SW 1271 (cell line): ENCODE measurements at regions not wholly inside any gene's neighbourhood (a gene's known extent, or its start where the extent isn't known, plus 50 kb on each side); places are given as distances from the start of the nearest gene placed in this dataset.

Source experiments
- DNase-seq, 2 experiments: peaks; one replicate each; lab custom pipeline; 2025; lab: John Stamatoyannopoulos, UW

DNA sequence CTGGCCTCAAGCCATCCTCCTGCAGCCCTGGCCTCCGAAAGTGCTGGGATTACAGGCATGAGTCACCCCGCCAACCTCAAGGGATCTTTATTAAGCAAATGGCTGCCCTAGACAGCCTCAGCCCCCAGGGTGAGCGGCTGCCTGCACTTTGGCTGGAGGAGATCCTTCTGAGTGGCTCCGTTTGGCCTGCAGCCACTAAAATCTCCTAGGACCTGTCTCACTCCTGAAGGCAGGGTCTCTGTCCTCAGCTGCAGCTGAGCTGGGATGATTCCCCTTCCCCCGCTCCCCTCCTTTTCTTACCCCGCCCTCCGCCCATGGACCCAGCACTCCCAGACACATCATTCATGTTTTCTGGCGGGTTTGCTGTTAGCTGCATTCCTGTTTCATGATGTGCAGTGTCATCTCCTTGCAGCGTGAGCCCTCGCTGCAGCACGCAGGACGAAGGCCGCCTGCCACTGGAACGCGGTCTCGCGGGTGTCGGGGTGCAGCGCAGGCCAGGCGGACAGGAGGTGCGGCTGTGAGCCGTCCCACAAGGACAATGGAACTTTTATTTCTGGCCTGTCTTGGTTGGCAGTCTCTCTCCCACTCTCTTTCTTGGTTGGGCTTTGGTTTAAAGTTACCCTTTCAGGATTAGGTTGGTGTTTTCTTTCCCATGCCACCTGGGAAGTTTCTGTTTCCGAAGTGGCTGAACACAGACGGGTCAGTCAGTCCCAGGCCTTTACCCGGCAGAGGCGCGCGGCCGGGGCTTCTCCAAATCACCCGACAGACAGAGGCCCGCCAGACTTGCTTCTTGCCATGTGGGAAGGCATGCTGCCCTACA, 137.1 kb downstream of the FOXD1 start:
- DNase-seq: no peak

DNA sequence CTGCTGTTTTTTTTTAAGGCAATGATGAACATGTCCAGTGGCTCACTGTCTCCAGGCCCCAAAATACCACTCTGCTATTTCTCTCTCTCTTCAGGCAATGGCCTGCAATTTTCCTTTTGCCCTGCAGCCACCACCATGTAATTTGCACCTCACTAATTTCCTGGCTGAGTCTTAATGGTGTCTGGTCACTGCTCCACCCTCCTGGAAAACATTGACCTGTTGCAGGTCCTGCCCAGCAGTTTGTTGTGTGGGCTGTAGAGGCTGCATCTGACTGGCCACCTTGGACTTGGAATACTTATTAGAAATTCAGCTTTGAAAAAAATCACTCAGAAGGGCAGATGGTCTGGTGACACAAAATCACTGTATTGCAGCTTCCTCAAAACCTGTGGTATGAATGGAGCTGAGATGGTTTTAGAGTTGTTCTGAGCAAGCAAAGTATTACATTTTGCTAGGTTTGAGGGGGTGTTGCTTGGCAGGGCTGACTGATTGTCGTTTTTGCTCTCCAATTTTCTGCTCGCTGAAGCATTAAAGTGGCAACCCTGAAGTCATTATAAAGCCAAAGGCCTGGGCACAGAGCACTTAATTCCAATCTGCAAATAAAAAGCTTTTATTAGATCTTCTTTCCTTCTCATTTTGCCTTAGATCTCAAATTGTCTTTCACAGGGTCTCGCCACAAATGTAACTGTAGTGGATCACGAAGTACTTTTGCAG, 134.8 kb downstream of the TMEM174 start:
- DNase-seq: no peak

DNA sequence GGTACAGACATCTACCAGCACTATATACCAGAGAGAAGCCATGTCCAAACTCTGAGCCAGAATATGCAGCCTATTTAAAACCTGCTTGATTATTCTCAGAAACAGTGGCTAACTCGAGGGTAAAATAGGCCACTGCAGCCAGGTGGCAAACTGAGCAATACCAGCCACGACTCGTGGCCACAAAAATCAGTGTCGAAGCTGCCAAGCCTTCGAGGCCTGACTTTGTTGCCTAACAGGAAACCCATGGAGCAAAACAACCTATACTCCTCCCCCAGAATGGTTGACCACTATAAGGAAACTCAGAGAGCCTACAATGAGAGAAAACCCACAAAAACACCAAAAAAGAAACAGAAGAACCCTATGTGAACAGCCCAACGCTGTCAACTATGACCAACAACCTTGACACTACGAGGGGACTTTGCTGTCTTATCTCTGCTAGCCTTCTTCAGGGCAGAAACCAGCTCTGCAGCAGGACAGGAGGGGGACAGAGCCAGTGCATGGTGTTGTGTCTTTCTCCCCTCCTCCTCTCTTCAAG, 133.8 kb downstream of the TMEM174 start:
- DNase-seq: no peak

DNA sequence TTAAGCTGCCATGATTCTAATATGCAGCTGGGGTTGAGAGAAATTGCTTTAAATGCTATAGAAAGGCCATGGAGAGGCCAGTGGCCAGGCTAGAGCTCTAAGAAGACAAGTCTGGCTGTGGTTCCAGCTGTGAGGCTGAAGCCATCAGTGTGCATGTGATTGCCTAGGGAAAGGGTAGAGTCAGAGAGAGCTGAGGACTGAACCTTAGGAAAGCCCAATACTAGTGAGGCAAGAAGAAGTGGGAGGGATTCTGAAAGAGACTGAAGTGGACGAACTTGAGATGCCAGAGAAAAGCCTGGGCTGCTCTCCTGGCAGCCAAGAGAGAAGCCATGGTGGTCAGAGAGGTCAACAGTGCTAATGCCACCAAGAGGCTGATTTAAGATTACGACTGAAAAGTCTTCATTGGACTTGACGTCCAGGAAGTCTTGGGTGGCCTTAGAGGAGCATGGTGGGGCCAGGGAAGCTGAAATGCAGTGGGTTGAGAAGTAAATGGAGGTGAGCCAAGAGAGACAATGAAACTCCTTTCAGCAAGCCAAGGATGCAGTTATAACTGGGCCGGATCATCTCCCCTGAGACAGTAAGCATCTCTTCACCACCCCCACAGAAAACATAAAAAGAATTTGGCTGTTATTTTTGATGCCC, 133.2 kb downstream of the TMEM174 start:
- DNase-seq: no peak

DNA sequence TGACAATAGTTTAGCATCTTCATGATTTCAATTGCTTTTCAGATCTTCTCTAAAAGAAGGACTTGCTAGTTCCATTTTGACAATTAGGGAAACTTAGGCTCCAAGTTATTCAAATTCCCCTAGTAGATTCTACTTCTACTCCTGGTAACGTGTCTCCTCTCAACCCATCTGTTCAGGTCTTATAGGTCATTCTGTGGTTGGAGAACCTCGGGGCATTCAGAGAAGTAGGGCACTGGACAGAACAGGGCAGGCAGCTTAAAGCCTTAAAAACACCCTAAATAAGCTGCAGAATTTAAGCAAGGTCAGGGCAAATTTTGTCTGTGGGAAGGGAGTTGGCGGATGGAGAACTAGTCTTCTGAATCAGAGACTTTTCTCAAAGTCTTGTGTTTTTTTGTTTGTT, 132.4 kb downstream of the TMEM174 start:
- no peak for DNase-seq

DNA sequence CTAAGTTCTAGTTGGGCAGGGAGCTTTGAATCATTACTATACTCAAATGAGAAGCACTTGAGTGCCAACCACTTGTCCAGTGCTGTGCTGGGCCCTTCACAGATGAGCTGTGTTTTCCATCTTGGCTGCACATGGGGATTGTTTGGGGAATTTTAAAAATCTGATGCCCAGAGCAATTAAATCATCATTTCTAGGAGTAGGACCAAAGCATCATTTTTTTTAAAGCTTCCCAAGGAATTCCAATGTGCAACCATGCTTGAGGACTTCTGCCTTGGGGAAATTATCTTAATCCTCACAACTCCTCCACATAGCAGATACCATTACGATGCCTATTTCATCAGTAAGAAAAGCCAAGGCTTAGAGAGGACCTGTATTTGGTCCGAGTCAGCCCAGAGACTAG, 131.4 kb downstream of the TMEM174 start:
- DNase-seq: no peak

DNA sequence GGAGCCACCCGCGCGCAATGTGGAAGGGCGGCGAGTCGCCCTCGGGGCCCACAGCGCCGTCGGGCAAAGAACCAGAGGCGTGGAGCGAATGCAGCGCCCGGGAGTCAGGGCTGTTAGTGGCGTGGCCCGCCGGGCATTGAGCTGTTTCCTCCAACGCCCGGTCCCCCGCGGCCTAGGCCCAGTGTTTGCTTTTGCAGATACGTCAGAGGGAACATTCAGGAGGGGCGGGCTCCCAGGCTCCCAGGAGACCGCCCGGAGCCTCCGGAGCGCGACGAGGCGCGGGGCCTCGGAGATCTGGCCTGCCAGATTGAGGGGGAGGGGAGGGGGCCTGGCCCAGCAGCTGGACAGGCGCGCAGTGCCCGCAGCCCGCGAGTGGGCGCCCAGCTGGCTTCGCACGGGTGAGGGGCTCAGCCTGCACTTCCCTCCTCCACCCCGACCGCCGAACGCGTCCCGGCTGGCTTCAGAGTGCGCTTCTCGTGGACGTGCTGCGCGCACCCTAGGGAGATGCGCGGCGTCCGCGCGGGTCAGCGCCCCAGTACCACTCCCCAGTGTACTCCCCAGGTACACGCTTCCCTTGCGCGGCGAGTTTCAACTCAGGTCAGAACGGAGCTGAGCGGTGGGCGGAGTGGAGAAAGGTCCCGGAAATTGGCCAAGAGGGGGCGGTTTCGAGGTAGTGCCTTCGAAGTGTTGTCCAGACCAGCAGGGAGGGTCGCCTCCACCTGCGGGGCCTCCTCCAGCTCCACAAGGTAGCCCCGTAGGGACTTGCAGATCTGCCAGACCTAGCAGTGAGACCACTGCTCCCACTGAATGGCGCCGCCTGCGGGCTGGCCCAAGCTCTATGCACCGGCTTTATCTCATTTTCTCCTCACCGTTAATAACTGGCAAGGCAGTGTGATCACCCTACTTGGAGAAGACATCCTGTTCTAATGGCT, 130.4 kb downstream of the TMEM174 start:
- no peak for DNase-seq

DNA sequence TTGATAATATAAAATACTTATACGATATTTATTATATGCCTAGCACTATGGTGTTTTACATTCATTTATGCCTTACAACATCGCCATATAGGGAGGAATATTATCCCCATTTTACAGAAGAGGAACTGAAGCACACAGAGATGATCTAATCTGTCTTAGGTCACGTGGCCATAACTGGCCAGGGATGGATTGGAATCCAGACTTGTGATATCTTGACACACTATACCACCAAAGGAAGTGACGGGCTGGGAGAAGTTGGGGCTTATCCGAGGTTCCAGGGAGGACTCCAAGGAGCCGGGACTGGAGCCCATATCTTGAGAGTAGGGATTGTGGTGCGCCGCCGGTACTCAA, 129.8 kb downstream of the TMEM174 start:
- no peak for DNase-seq

DNA sequence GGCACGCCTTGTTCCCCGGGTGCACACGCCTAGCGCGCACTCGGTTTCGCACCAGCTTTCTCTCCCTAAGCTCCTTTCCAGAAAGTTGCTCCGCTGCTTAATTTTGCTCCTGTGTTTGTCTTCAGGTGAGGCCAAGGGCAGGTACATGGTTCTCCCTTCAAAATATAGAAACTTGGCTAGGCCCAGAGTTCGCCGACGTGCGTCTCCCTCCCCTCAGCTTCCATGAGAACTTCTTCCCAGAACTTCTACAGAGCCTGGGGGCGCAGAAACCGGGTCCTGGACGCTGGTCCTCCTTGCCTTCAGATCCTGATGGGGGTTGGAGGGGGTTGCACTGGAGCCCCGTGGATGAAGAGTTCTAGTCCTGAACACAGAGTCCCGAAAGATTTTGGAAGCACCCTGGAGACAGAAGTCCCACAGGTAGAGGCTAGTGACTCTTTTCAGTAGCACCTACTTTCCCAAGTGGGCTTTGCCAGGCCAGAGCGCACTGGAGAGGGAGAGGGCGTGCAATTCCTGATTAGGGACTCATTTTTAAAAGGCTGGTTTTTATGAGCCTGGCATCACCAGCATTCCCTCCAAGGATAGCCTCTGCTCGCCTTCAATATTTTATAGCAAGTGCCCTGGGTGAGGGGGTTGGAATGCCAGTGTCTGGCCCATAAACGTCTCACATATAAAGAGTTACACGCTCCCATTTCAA, 128.4 kb downstream of the TMEM174 start:
- DNase-seq: no peak

DNA sequence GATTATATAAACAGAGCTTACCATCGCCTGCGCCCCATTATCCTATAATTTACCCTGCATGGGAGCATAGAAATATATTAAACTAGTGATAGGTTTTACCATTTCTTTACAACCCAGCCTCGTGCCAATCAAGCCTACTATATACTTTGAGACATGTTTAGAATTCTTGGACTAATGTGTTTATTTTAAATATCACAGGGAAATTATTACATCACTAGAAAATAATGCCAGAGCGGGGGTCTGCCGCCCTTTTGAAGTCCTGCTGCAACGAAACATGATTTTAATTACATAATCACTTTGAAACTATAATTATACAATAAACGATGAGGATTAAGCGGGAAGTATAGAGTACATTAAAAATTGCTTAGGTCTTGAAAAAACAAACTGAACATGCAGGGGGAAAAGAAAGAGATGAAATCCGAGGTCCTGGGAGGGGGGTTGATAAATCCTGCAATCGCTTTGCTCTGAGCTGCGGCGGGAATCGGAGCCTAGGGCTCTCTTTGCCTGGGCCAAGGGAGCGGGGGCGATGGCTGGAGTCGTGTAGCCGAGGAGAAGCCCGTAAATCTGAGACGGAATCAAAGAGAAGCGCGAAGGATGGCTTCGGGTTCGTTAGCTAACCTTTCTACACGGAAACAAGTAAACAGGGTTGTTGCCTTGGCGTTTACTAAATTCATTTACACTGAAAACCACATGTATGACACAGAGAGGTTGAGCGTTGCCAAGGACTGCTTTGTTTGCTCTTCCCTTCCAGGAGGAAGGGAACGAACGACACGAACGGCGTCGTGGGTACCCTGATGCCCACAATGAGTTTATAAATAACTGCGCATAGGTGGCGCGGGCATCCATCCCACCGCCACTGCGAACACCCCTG, 127.6 kb downstream of the TMEM174 start:
- DNase-seq: no peak

DNA sequence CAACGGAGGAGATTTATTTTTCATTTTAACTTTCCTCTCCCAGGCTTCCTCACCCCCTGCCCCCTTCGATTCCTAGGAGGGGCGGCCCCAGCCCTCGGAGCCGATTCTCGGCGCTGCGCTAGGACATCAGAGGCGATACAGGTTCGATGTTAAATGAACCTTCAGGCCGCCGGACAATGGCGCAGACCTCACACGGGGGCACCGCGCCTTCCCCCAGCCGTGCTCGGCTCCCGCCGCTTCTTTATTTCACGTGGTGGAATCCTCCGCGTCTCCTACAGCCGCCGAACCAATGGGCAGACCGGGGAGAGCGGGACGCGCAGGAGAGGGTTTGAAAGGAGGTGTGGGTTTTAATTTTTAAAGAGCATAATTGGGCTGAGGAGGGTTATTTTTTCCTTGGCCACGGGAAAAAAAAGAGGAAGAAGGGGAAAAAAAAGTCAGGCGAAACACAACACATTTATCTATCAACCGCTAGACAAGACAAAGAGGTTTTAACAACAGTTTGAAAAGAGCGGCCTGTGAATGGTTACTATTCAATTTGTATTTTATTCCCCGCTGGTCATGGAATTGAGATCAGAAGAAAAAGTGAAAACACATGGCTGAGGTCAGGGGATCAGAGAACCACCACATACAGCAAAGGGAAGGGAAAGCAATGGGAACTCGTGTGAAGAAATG, 126.8 kb downstream of the TMEM174 start:
- no peak for DNase-seq

DNA sequence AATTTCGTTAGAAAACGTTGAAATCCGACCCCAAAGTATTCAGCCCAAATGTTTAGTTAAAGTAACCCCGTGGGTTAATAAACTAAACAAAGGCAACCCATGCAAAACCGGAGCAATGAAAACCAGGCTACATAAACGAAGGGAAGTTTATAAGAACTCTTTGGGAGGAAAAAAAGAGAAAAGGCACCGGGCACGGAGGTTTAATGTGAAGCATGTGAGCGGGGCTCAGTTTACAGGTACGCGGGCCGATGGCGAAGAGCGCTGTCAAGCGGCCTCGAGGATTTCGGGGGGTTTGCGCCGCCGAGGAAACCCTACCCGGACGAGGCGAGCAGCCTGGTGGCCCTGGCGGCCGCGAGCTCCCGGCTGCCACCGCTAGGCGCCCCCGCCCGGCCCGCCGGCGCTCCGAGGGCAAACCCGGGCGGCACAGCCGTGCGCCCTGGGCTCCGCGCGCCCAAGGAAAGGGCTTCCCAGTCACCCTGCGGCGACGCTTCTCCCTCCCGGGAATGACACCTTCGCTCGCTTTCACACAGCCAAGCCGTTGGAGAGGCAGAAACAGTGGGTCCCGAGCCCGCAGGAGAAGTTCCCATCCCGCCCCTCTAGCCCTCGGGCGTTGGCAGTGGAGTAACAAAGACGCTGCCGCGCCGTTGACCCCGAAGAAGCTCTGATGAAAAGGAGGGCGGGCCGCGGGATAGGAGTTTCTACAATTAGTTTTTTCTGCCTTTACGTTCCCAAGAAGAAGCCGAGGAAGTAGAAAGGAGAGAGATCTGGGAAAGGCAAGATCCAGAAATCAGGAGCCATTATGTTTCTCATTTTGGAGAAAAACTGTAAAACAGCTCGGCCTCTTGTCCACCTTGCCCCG, 126.0 kb downstream of the TMEM174 start:
- DNase-seq: no peak

DNA sequence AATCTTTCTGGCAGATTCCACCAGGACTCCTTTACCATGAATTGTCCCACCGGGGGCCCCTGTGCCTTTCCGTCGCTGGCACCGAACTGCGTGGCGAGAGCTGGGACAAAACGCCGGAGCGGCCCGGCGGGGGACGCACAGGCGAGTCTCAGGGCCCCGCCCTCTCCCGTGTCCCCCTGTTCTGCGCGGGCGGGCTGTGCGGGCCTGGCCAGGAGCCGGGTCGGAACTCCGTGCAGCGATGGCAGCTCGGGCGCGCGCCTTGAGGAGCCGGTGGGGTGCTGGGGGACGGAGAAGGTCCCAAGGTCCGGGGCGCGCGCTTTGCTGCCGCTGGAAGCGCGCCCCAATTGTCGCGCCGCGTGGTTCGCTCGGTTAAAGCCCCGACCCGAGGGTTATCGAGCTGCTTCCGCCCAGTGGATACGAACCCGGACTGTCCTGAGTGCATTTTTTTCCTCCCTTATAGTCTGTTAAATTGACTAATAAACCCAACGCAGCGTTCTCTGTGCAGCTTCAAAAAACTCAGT, 125.3 kb downstream of the TMEM174 start:
- no peak for DNase-seq

DNA sequence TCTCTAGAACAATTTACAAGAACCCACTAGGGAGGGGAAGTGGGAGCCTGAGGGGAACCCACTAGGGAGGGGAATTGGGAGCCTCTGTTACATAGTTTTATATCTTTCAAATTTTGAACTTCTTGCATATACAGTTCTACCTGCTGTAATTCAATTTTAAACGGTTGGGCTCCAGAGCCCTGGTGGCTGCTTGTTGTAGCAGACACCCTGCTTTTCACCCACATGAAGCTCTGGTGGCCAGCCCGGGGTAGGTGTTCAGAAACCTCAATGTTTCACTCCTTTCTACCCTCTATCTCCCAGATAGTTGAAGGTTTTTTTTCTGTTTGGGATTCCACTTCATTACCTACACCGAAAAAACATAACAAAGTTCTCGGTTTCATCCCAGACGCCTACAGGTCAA, 124.4 kb downstream of the TMEM174 start:
- DNase-seq: no peak

DNA sequence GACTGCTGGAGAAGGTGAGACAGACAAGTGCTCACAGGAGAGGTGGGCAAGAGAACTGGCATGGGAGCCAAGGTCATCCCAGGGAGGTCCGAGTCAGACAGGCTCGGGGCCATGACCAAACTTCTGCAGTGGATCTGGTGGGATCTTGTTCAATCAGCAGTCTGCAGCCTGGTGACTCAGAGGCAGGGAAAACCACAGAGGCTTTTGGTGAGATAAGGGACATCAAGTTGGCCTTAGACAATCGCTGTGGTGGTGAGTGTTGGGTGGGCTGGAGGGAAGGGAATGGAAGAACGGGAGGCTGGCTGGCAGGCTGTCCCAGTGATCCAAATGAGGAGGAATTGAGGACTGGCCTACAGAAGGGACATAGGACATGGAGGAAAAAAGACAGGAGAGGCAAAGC, 123.8 kb downstream of the TMEM174 start:
- DNase-seq: no peak

DNA sequence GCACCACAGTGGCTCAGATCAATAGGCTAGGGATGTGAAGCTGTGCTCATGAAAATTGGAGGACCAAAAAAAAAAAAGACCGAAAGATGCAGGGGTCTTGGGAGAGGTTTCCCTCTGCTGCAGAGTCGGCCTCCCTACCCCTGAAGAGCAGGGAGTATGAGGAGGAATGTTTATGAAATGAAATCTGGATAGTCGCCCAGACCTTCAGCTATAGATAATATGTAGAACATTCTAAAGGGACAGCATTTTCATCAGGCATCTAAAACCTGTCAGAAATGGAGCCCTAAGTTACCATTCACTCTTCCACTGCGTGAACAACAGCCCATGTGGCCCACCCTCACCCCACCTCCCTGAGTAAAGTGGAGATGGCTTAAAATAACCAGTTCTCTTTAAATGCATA, 122.9 kb downstream of the TMEM174 start:
- no peak for DNase-seq

DNA sequence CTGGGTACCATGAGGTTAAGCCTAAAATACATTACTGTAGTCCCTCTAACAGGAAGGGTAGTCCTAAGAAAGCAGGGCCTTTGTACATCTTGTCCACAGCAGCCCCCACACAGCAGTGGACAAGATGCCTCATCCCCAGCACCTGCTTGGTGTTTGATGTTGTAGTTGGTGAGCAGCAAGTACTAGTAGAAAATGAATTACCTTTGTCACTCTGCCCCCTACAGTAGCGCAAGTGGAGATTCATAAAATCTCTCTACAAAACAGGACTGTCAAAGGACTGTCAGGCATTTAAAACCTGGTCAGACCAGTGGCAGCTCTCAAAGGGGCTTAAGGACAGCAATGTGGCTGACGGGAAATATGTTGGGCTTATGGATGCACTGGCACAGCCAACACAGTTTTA, 122.5 kb downstream of the TMEM174 start:
- DNase-seq: no peak

DNA sequence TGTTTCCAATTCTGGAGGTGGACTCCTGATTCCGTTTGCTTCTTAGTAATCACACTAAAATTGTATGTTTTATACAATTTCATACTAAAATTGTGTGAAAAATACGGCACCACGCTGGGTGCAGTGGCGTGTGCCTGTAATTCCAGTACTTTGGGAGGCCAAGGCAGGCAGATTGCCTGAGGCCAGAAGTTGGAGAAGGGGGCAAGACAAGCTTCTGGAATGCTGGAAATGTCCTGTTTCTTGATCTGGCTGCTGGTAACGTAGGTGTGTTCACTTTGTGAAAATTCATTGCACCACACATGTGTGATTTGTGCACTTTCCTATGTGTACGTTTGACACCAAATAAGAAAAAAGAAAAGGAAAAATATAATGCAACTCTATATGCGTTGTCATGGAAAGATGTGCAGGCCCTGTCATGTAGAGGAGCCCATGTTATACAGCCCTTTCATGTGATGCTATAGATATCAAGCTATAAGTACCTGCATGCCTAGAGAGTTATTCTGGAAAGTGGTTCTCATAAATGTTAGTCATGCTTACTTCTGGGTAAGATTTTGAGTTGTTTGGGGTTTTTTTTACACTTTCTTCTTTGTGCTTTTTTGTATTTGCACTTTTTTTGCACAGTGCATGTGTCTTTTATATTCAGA, 119.9 kb downstream of the TMEM174 start:
- DNase-seq: no peak
